Neural progenitor cell (in vitro differentiated cells): ENCODE measurements at regions not wholly inside any gene's neighbourhood (a gene's known extent, or its start where the extent isn't known, plus 50 kb on each side); places are given as distances from the start of the nearest gene placed in this dataset.

ENCODE experiments used
- CTCF ChIP-seq: fragments of 200-600 bp; sonication (generic); IDR thresholded peaks from 2 replicates; pipeline ENCODE4 v1.5.1; 2017; ENCODE audit warnings: antibody characterized with exemption, mild to moderate bottlenecking
- EZH2phosphoT487 ChIP-seq: fragments of 200-600 bp; sonication (generic); IDR thresholded peaks from 2 replicates; pipeline ENCODE4 v1.6.1; 2017; ENCODE audit warnings: antibody characterized with exemption

- no peak for TF ChIP-seq EZH2phosphoT487
- no peak for TF ChIP-seq CTCF
Observed at GRCh38 chr3:193757457-193757856, 164.4 kb downstream of the OPA1 start.
